GM20000 (cell line): ENCODE measurements at regions not wholly inside any gene's neighbourhood (a gene's known extent, or its start where the extent isn't known, plus 50 kb on each side); places are given as distances from the start of the nearest gene placed in this dataset.
"Not testable (repeated sequence)": the region's sequence is repeated elsewhere in the genome, so short reads cannot be mapped to it uniquely, and the experiment has no call there.

Experiments used
- DNase-seq: peaks from one replicate; pipeline ENCODE4 v3.0.0; 2012; ENCODE audit warnings: low spot score
- CTCF ChIP-seq: IDR thresholded peaks from 2 replicates; pipeline ENCODE4 v1.5.1; 2012; ENCODE audit warnings: mild to moderate bottlenecking, control low read depth; ENCODE audit errors: extremely low read depth, missing control alignments

- no peak for DNase-seq
- no peak for TF ChIP-seq CTCF
Observed at GRCh38 chr14:35963209-35963608, 137.1 kb downstream of the BRMS1L start.

- DNase-seq = no peak
- no peak for TF ChIP-seq CTCF
Observed at GRCh38 chr14:35961697-35962274, 135.6 kb downstream of the BRMS1L start.

- TF ChIP-seq CTCF = no peak
- DNase-seq = no peak
Observed at GRCh38 chr14:35959835-35960234, 133.7 kb downstream of the BRMS1L start.

GRCh38 chr14:35958499-35958898, 132.4 kb downstream of the BRMS1L start:
- no peak for TF ChIP-seq CTCF
- DNase-seq = no peak

- TF ChIP-seq CTCF = no peak
- DNase-seq = no peak
Observed at GRCh38 chr14:35956376-35957085, 130.4 kb downstream of the BRMS1L start.

GRCh38 chr14:35952584-35952983, 126.4 kb downstream of the BRMS1L start:
- no peak for DNase-seq
- TF ChIP-seq CTCF = no peak

- DNase-seq = no peak
- no peak for TF ChIP-seq CTCF
Observed at GRCh38 chr14:35949920-35950513, 123.9 kb downstream of the BRMS1L start.

GRCh38 chr14:35947983-35948382, 121.8 kb downstream of the BRMS1L start:
- DNase-seq = not testable (repeated sequence)
